GM12872 (cell line): ENCODE measurements at regions not wholly inside any gene's neighbourhood (a gene's known extent, or its start where the extent isn't known, plus 50 kb on each side); places are given as distances from the start of the nearest gene placed in this dataset.

Experiments used
- CTCF ChIP-seq: IDR thresholded peaks from 3 replicates; pipeline ENCODE4 v1.5.1; 2011; ENCODE audit warnings: low read depth, mild to moderate bottlenecking, low read length, moderate library complexity; ENCODE audit not compliant: insufficient read depth

DNA sequence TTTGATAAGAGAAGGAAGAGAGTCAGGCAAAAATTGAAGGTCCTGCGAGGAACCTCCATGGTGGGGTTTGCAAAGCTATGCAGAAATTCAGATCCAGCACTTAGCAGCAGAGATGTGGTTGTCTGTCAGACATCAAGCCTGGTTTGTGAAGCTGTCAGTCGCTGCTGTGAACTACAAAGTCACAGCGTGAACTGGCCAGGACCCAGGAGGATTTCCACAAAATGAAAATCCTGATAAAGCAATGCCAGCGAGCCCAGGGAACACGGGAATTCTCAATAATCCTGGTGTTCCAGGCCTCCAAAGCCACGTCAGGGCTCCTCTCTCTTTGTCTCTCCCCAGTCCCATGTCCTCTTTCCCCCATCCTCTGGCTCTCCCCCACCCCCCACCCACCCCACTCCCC lies 296.9 kb upstream of the GADL1 start:
- TF ChIP-seq CTCF, result no peak

GRCh38 chr3:31193429-31193828 lies 299.0 kb upstream of the GADL1 start:
- no peak for TF ChIP-seq CTCF

- no peak for TF ChIP-seq CTCF
These were observed 299.4 kb upstream of the GADL1 start for GRCh38 chr3:31193871-31194270.

DNA sequence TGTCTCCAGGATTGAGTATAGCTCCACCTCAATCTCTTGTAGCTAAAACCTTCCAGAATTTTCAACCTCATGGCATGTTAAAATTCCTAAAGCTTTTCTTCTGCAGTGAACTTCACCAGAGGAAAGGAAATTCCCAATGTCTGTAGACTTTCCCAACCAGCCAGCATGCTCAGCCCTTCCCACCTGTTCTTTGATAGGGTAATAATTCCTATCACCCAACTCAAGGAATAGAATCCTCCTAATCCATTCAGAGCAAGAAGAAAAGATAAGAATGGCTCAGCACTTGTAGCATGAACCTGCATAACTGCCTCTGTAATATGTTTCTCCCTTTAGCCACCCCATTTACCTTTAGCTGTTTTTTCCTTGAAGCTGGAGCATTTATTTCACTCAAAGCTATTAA lies 301.8 kb upstream of the GADL1 start:
- no peak for TF ChIP-seq CTCF

- TF ChIP-seq CTCF, result no peak
These were observed 302.5 kb upstream of the GADL1 start for GRCh38 chr3:31196881-31197364.

DNA sequence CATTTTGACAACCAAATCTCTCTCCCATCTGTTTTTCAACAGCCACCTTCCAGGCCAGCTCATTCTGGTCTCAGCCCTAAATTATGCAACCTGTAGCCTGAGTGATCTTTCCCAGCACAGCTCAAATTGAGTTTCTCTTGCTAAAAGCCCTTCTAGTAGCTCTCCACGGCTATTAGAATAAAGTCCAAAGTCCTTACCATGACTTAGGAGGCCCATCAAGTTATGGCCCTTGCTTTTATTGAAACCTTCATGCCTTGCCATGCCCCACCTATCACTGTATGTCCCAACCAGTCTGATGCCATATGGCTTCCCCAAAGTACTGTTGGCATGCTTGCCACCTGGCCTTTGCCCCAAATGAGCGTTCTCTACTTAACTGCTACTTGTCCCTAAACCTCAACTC lies 303.5 kb upstream of the GADL1 start:
- TF ChIP-seq CTCF, result no peak

DNA sequence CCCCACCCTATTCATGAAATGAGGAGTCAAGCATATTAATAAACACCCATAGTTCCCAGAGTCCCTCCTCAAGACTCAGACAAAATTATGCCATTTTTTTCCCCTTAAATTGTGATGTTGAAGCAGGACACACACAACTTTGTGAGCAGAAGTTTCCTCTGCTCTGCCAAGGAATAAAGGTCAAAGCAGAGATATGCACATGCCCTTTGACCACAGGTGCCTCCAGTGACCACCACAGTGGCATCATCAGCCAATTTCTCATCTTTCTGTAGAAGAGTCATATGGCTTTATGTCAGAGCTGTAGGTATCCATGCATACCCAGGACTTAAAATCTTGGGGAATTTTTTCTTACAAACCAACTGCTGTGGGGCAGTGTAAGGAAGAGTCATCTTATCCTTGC lies 304.4 kb upstream of the GADL1 start:
- no peak for TF ChIP-seq CTCF

- TF ChIP-seq CTCF, result no peak
These were observed 309.7 kb upstream of the GADL1 start for GRCh38 chr3:31203960-31204795.
